ENCODE measurements at regions not wholly inside any gene's neighbourhood (a gene's known extent, or its start where the extent isn't known, plus 50 kb on each side); places are given as distances from the start of the nearest gene placed in this dataset.

GRCh38 chr4:66059136-66059535 is 388.8 kb upstream of the EPHA5 start:
- dilution Hi-C loops (cut with MboI; ENCODE audit: extremely low pct_ligation_motif_present, low sequenced_read_pairs): no loop called here
- POLR2A ChIA-PET: no interaction called here
- no peak overlapping the region for H3K9ac ChIP-seq (replicated peaks; ENCODE audit: extremely low read depth, insufficient read depth, low read length)
- H2AFZ ChIP-seq (ENCODE audit: low read depth, low read length): no peak overlapping the region
- H3K4me1 ChIP-seq (ENCODE audit: control insufficient read depth, extremely low read depth, insufficient read depth, low read length): peaks cover 7% of the 10 kb centered on the region
- no peaks in the 10 kb centered on the region for H3K9me1 ChIP-seq (replicated peaks; ENCODE audit: control insufficient read depth, extremely low read depth, insufficient read depth, low read length)
- no peak overlapping the region for H3K4me2 ChIP-seq (ENCODE audit: insufficient read depth, low read length)
- no peak overlapping the region for H3K27ac ChIP-seq (ENCODE audit: insufficient read depth, low read depth, low read length)
- H3K27me3 ChIP-seq (ENCODE audit: control insufficient read depth in 2 of 2, insufficient read depth in 2 of 2, low read length in 2 of 2): no peaks in the 10 kb centered on the region
- BruUV-seq (replicated peaks): no TSS peak
- CTCF ChIA-PET: no interaction called here
- no peaks in the 10 kb centered on the region for H3K9me3 ChIP-seq (replicated peaks; ENCODE audit: control insufficient read depth, insufficient read depth, low read length)
- no peak for FAIRE-seq
- H3K4me3 ChIP-seq (replicated peaks in 1 of 3; ENCODE audit: insufficient read depth in 1 of 3, low read depth in 1 of 3, low read length in 3 of 3): no peak overlapping the region
- H3K36me3 ChIP-seq (ENCODE audit: control insufficient read depth in 2 of 2, extremely low read depth in 1 of 2, insufficient read depth in 2 of 2, low read length in 2 of 2): no peaks in the 10 kb centered on the region
- DNase-seq (ENCODE audit: low read depth, low spot score): no peak
- intact Hi-C loops (cut with micrococcal nuclease): no loop called here
- no peak for TF ChIP-seq POLR2AphosphoS5 (IDR thresholded peaks at IDR 0.05; ENCODE audit: insufficient read depth, low read depth, low read length)
- no peak for TF ChIP-seq EZH2 (IDR thresholded peaks at IDR 0.05; ENCODE audit: borderline replicate concordance, low read depth, low read length, severe bottlenecking)
- no peak for TF ChIP-seq JUN (IDR thresholded peaks at IDR 0.05; ENCODE audit: borderline replicate concordance, insufficient read depth, insufficient read length, low read depth)
- TF ChIP-seq GATA2 (IDR thresholded peaks at IDR 0.05; ENCODE audit: insufficient read depth, insufficient read length, low read depth, low read length): no peak
- TF ChIP-seq CTCF (IDR thresholded peaks at IDR 0.05; ENCODE audit: extremely low read depth in 1 of 2, insufficient read depth in 1 of 2, low read depth in 1 of 2, low read length in 2 of 2): no peak
- no peak for TF ChIP-seq POLR2A (IDR thresholded peaks at IDR 0.05; ENCODE audit: low read depth, low read length)
- no peak for TF ChIP-seq MYC (IDR thresholded peaks at IDR 0.05; ENCODE audit: low read depth, low read length)
- TF ChIP-seq FOS (IDR thresholded peaks at IDR 0.05; ENCODE audit: borderline replicate concordance, insufficient read depth, low read length): no peak
- TF ChIP-seq MAX (IDR thresholded peaks at IDR 0.05; ENCODE audit: insufficient read depth, insufficient read length): no peak
- no peaks in the 10 kb centered on the region for H3K79me2 ChIP-seq (ENCODE audit: control insufficient read depth, insufficient read depth, low read length)
- H4K20me1 ChIP-seq (replicated peaks; ENCODE audit: control insufficient read depth, extremely low read depth, insufficient read depth, low read length): no peaks in the 10 kb centered on the region

Data from endothelial cell of umbilical vein (primary cell).